ENCODE measurements at regions not wholly inside any gene's neighbourhood (a gene's known extent, or its start where the extent isn't known, plus 50 kb on each side); places are given as distances from the start of the nearest gene placed in this dataset.

- Histone ChIP-seq H3K4me3 (ENCODE audit: low read depth, low read length, poor library complexity, severe bottlenecking) (no peak overlapping the region), H3K4me1 (ENCODE audit: insufficient read depth, low read length, poor library complexity, severe bottlenecking) (no peaks in the 10 kb centered on the region), H3K36me3 (ENCODE audit: insufficient read depth, low read length, poor library complexity, severe bottlenecking) (no peaks in the 10 kb centered on the region), H3K9me3 (ENCODE audit: low read depth, low read length, poor library complexity, severe bottlenecking) (no peaks in the 10 kb centered on the region), H3K27me3 (replicated peaks; ENCODE audit: insufficient read depth, low read depth, low read length, poor library complexity) (no peaks in the 10 kb centered on the region), H3K27ac (ENCODE audit: low read depth, low read length, poor library complexity, severe bottlenecking) (no peak overlapping the region)
- CTCF ChIA-PET: no interaction called here
- no peak for DNase-seq (ENCODE audit: low spot score)
- POLR2A ChIA-PET (ENCODE audit: low non-redundant PET): no interaction called here
- intact Hi-C loops (cut with micrococcal nuclease; ENCODE audit: unreplicated experiment): no loop called here
- BruUV-seq (replicated peaks): no TSS peak
- TF ChIP-seq, protein P1, sequence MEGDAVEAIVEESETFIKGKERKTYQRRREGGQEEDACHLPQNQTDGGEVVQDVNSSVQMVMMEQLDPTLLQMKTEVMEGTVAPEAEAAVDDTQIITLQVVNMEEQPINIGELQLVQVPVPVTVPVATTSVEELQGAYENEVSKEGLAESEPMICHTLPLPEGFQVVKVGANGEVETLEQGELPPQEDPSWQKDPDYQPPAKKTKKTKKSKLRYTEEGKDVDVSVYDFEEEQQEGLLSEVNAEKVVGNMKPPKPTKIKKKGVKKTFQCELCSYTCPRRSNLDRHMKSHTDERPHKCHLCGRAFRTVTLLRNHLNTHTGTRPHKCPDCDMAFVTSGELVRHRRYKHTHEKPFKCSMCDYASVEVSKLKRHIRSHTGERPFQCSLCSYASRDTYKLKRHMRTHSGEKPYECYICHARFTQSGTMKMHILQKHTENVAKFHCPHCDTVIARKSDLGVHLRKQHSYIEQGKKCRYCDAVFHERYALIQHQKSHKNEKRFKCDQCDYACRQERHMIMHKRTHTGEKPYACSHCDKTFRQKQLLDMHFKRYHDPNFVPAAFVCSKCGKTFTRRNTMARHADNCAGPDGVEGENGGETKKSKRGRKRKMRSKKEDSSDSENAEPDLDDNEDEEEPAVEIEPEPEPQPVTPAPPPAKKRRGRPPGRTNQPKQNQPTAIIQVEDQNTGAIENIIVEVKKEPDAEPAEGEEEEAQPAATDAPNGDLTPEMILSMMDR (conservative IDR thresholded peaks at IDR 0.05; ENCODE audit: low read depth, low read length): no peak
- TF ChIP-seq EZH2 (IDR thresholded peaks at IDR 0.05; ENCODE audit: borderline replicate concordance, low read depth, low read length, poor library complexity, severe bottlenecking): no peak
These were observed 98.8 kb downstream of the MAGEC1 start for GRCh38 chrX:142002471-142002870.

GRCh38 chrX:142001934-142002333 is 98.2 kb downstream of the MAGEC1 start:
- no TSS peak for BruUV-seq (replicated peaks)
- Histone ChIP-seq H3K27ac (ENCODE audit: low read depth, low read length, poor library complexity, severe bottlenecking) (no peak overlapping the region), H3K27me3 (replicated peaks; ENCODE audit: insufficient read depth, low read depth, low read length, poor library complexity) (no peaks in the 10 kb centered on the region), H3K36me3 (ENCODE audit: insufficient read depth, low read length, poor library complexity, severe bottlenecking) (no peaks in the 10 kb centered on the region), H3K4me3 (ENCODE audit: low read depth, low read length, poor library complexity, severe bottlenecking) (no peak overlapping the region), H3K4me1 (ENCODE audit: insufficient read depth, low read length, poor library complexity, severe bottlenecking) (no peaks in the 10 kb centered on the region), H3K9me3 (ENCODE audit: low read depth, low read length, poor library complexity, severe bottlenecking) (peaks cover 4% of the 10 kb centered on the region)
- POLR2A ChIA-PET (ENCODE audit: low non-redundant PET): no interaction called here
- intact Hi-C loops (cut with micrococcal nuclease; ENCODE audit: unreplicated experiment): no loop called here
- no peak for TF ChIP-seq EZH2 (IDR thresholded peaks at IDR 0.05; ENCODE audit: borderline replicate concordance, low read depth, low read length, poor library complexity, severe bottlenecking)
- TF ChIP-seq, protein P1 (conservative IDR thresholded peaks at IDR 0.05; ENCODE audit: low read depth, low read length): no peak
- CTCF ChIA-PET: no interaction called here
- no peak for DNase-seq (ENCODE audit: low spot score)

DNA sequence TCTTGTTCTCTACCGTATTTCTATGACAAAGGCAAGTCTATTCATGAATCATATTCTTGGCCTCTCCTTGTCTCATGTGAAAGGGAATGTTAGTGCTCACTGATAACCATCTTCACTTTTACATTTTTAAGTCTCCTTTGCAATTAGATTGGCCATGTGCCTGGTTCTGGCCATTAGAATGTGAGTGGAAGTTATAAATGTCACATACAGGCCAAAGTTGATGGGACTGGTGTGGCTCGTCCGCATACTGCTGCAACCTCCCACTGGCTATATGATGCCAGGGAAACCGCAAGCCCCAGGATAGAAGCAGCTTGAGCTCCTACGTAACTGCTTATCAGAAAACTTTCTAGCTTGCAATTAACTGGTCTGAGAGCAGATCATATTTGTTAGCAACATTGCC is 86.1 kb downstream of the MAGEC1 start:
- TF ChIP-seq EZH2 (IDR thresholded peaks at IDR 0.05; ENCODE audit: borderline replicate concordance, low read depth, low read length, poor library complexity, severe bottlenecking): no peak
- TF ChIP-seq, protein P1 (conservative IDR thresholded peaks at IDR 0.05; ENCODE audit: low read depth, low read length): no peak
- H3K9me3 ChIP-seq (ENCODE audit: low read depth, low read length, poor library complexity, severe bottlenecking): no peaks in the 10 kb centered on the region
- BruUV-seq (replicated peaks): no TSS peak
- intact Hi-C loops (cut with micrococcal nuclease; ENCODE audit: unreplicated experiment): no loop called here
- DNase-seq (ENCODE audit: low spot score): no peak
- ChIA-PET POLR2A (ENCODE audit: low non-redundant PET) (no interaction called here), CTCF (no interaction called here)
- no peaks in the 10 kb centered on the region for H3K27me3 ChIP-seq (replicated peaks; ENCODE audit: insufficient read depth, low read depth, low read length, poor library complexity)
- H3K36me3 ChIP-seq (ENCODE audit: insufficient read depth, low read length, poor library complexity, severe bottlenecking): no peaks in the 10 kb centered on the region
- H3K4me1 ChIP-seq (ENCODE audit: insufficient read depth, low read length, poor library complexity, severe bottlenecking): no peaks in the 10 kb centered on the region
- no peak overlapping the region for H3K27ac ChIP-seq (ENCODE audit: low read depth, low read length, poor library complexity, severe bottlenecking)
- H3K4me3 ChIP-seq (ENCODE audit: low read depth, low read length, poor library complexity, severe bottlenecking): no peak overlapping the region

All from A673 (cell line).